Islet of Langerhans (tissue), 1 donor: ENCODE measurements at regions not wholly inside any gene's neighbourhood (a gene's known extent, or its start where the extent isn't known, plus 50 kb on each side); places are given as distances from the start of the nearest gene placed in this dataset.
"Not testable (repeated sequence)": the region's sequence is repeated elsewhere in the genome, so short reads cannot be mapped to it uniquely, and the experiment has no call there.

Experiments
- FAIRE-seq: peaks from one replicate; lab custom pipeline; 2011; peaks lifted over from hg19 to GRCh38; lab: Jason Lieb, UNC

GRCh38 chr2:176427549-176427948, 158.3 kb downstream of the MTX2 start:
- no peak for FAIRE-seq

- FAIRE-seq: not testable (repeated sequence)
Measured at GRCh38 chr2:176428944-176429469, 159.8 kb downstream of the MTX2 start.

GRCh38 chr2:176432434-176432833, 163.2 kb downstream of the MTX2 start:
- no peak for FAIRE-seq

GRCh38 chr2:176435729-176436128, 166.5 kb downstream of the MTX2 start:
- FAIRE-seq: no peak

DNA sequence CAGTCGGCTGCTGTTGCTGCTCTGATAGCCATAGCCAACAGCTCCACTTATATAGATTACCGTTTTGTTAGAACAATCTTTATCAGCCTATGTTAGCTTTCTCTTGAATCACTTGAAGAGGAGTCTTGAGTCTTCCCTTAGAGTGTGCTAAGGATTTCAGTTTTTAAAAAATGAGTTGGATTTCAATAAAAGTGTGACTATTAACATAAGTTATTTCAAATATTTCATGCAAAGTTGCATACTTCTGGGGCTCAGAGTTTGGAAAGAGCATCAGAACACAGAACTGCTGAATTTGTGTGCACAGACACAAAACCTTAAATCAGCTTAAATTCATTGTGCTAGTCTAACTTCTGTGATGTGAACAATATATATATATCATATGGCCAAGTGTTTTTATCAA, 174.7 kb downstream of the MTX2 start:
- no peak for FAIRE-seq

DNA sequence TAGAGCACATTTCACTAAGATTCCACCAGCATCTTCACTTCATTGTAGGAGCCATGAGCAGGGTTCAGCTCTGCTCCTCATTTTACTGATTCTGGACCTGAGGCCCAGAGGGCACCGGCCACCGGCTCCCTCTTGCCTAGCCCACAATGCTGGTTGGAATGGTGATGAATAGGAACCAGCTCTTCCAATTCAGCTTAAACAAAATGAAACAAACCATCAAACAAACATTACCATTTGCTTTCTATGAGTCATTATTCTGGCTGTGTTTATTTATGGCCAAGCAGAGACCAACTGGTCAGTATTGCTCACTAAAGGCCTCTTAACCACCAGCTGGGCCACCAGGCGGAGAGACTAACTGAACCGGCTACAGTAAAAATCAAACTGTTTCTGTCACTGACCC, 176.7 kb downstream of the MTX2 start:
- FAIRE-seq: no peak

- no peak for FAIRE-seq
Measured at GRCh38 chr2:176446718-176447414, 177.6 kb downstream of the MTX2 start.

DNA sequence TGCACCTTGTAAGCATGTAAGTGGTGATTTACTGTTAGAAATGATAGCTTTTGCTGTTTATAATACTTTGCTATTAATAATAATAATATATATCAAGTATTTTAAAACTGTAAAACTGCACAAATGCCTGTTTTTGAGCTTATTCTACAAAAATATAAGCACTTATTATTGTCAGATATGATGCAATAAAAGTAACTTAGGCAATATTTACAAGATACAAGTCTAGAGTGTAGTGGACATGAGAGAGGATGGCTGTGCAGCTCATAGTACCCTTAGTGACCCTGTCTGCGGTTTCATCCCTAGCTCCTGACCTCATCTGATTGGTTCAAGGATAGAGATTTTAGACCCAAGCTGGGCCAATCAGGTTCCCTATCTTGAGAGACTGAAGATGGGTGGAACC, 178.4 kb downstream of the MTX2 start:
- FAIRE-seq: no peak

DNA sequence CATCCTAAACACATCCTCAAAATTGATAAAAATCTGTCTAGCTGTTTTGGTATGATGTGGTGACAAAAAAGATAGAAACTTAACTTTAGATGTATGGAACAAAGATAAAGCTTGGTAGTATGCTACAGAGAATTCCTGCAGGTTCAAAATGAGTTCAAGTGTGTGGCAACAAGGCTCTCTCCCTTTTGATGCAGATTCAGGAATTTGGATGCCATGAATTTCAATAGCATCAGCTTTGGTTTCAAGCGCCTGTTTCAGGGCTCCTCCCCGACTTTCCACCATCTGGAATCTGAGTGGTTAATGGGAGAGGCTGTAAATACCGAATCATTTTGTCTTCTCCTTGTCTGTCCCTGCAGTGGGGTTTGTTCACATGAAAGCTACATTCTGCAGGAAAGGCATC, 180.6 kb downstream of the MTX2 start:
- no peak for FAIRE-seq

- FAIRE-seq: no peak
Measured at GRCh38 chr2:176453784-176454183, 184.5 kb downstream of the MTX2 start.

- FAIRE-seq: no peak
Measured at GRCh38 chr2:176454893-176455815, 185.9 kb downstream of the MTX2 start.

DNA sequence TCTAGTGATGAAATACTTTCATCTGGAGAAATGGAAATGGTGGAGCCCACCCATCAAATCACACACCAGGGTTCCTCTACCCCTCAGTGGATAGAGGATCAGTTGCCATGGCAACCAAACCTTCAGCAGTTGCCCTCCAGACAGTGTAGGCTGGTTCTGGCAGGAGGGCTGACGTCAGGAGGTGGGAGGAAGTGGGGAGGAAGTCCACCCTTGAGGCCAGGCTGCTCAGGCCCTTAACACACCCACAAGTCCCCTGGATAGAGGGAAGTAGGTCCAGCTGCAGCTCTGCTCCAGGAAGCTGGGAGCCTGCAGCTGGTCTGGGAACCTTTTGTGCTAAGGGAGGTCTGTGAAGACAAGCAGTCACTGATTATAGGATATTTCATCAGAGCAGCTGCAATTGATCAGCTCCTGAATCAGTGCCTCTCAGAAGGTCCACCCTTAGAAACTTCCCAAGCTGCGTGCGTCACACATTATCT, 186.6 kb downstream of the MTX2 start:
- no peak for FAIRE-seq

DNA sequence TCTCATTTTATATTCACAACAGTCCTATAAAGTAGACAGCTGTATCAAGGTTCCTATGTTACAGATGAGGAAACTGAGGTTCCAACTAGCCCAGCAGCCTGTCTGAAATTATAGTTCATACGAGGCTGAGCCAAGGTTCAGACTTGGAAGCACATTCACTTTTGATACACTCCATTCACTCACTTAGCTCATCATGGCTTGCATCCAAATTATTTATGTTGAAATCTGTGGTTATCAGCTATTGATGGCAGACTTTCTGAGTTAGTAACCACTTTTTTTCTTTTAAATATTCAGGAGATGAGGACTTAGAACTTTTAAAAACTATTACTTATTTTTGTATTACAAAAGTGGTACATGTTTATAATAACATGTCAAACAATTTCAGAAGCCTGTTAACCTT, 188.2 kb downstream of the MTX2 start:
- FAIRE-seq: no peak

GRCh38 chr2:176461098-176461808, 192.0 kb downstream of the MTX2 start:
- no peak for FAIRE-seq

DNA sequence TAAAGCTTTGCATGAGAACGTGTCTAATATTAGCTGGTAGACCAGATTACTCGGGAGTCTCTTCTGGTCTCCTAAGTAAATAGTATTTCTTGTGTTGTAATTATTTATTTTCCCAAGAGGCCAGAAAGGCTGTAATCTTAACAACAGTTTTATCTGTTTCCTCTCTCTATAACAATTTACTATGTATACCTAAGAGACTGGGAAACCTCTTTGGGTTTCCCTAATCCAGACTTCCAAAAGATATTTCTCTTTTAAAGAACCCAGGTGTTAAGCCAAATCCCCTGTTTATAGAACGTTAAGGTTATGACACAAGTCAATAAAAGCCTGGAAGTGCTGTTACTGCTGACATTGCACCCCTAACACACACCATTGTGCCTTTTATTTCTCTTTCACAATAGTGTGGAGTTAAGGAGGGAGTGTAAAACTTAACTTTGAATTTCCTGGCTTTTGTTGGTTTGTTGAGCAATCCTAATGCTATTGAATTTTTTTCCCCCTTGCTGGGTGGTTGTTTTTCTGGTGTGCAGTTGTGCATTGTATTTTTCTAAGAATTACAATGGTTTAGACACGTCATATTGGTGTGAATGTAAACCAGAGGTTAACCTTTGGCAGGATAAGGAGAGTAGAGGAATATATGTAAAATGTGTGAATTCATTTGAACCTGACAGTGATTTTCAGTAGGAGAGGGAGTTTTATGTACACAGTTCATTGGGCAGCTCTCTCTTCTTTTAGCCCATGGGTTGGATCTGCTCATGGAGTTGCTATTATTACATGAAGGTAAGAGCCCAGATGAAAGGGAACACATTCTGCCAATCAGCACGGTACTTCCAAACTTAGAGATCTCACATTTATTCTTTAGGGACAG, 192.8 kb downstream of the MTX2 start:
- no peak for FAIRE-seq

DNA sequence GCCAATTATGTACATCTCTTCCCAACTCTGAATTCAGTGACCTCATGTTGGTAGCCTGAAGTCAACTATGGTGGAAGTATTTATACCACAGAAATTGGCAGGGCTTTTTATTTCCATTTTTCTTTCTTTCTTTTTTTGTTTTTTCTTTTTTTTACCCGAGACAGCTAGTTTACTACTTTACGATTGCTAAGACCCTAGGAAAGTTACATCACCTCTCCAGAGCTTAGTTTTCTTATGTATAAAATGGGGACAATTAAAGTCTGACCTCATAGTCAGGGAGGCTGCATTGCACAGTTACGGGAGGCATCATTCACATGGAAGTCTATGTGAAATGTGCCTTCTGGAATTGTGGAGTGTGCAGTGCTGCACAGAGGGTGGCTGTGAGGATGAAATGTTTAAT, 194.3 kb downstream of the MTX2 start:
- FAIRE-seq: no peak

DNA sequence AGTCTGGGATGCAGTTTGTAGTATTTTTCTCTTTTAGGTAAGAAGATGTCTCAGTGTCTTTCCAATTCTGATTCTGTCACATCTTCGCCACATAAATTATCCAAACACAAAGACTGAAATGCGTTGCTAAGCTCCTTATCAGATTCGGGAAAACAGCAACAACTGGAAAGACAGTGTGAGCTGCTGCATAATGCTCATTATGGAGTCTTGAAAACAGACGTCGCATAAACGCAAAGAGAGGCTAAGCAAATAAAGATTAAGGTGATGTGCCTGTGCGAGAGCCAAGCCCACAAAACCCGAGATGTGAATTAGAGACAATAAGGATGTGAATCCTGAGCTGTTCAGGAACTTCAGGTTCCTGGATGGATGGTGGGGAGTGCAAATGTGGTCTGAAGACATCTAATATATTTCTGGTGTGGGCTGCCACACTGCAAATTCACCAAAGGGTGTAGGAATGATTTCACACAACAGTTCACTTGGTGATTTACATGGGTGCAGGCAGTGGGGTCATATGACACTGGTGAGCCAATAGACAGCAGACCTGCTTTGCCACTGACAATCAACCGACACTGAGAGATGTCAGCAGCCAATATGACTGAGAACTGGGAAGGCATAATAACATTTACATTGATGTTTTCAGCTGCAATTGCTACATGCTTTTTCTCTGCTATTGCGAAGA, 195.8 kb downstream of the MTX2 start:
- FAIRE-seq: no peak

DNA sequence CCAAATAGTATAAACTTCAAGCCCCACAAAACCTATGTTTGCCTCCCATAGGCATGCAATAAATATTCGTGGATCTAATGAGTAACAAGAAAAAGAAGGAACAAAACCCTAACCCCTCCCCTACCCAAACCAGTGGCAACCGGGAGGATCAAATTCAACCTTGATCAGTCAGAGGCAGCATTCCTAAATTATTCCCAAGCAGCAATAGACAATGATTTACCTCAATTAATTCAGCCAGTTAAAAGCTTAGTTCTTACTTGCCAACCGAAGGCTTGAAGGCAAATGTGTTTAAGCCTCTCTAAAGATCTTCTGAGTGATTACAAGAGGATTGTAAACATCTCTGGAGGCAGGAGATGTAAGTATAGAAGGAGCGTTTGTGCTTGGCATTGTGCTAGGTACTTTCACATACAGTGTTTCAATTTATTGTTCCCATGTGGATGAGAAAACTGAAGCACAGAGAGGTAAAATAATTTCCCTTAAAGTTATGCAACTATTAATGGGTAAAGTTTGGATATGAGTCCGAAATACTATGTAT, 197.7 kb downstream of the MTX2 start:
- no peak for FAIRE-seq

DNA sequence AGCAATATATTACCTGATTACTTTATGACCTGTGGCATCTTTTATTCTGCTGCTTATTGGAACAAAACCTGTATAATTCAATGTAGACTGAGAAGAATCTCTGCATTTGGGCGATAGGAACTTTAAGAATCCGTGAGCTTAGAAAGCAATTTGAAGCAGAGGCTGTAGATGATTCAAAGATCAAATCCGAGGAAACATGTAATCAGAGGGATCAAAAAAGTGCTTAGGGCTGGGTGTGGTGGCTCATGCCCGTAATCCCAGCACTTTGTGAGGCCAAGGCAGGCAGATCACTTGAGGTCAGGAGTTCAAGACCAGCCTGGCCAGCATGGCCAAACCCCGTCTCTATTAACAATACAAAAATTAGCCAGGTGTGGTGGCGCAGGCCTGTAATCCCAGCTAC, 198.4 kb downstream of the MTX2 start:
- FAIRE-seq: no peak

- no peak for FAIRE-seq
Measured at GRCh38 chr2:176468457-176469113, 199.3 kb downstream of the MTX2 start.
